A673 (cell line): ENCODE measurements at regions not wholly inside any gene's neighbourhood (a gene's known extent, or its start where the extent isn't known, plus 50 kb on each side); places are given as distances from the start of the nearest gene placed in this dataset.

Experiments
- BruUV-seq: library from RNA; stranded (reverse); fragments of 400-500 nt; replicated peaks from 2 replicates; lab custom pipeline; 2021; lab: Mats Ljungman, UMichigan
- CTCF ChIA-PET: fragments of 300-600 bp; sonication (Branson Sonifier 250); formaldehyde crosslinking; loops from one replicate; lab custom pipeline; 2022; ENCODE audit warnings: antibody characterized with exemption; lab: Charles Lee
- POLR2A ChIA-PET: fragments of 300-600 bp; sonication (Branson Sonifier 250); formaldehyde crosslinking; loops from one replicate; lab custom pipeline; 2022; ENCODE audit warnings: antibody characterized with exemption; ENCODE audit not compliant: low non-redundant PET; lab: Charles Lee
- DNase-seq: peaks from one replicate; pipeline ENCODE4 v3.0.0-alpha.2; 2015; ENCODE audit warnings: low spot score
- H3K27ac ChIP-seq: fragments of 200-600 bp; sonication (generic); 2 replicates; pipeline ENCODE4 v1.5.1; 2016; ENCODE audit warnings: mixed run types, low read depth, mild to moderate bottlenecking, mixed read lengths, antibody characterized with exemption, low read length; ENCODE audit not compliant: poor library complexity, severe bottlenecking
- H3K27me3 ChIP-seq: fragments of 200-600 bp; sonication (generic); replicated peaks from 2 replicates; pipeline ENCODE4 v1.6.1; 2017; ENCODE audit warnings: mixed run types, low read depth, mild to moderate bottlenecking, mixed read lengths, antibody characterized with exemption, low read length; ENCODE audit not compliant: insufficient read depth, poor library complexity
- H3K36me3 ChIP-seq: fragments of 200-600 bp; sonication (generic); 2 replicates; pipeline ENCODE4 v1.6.1; 2016; ENCODE audit warnings: mixed run types, mild to moderate bottlenecking, mixed read lengths, antibody characterized with exemption, low read length; ENCODE audit not compliant: insufficient read depth, poor library complexity, severe bottlenecking
- H3K4me1 ChIP-seq: fragments of 200-600 bp; sonication (generic); 2 replicates; pipeline ENCODE4 v1.6.1; 2017; ENCODE audit warnings: mixed run types, mild to moderate bottlenecking, mixed read lengths, antibody characterized with exemption, low read length; ENCODE audit not compliant: insufficient read depth, poor library complexity, severe bottlenecking
- H3K4me3 ChIP-seq: fragments of 200-600 bp; sonication (generic); 2 replicates; pipeline ENCODE4 v1.5.1; 2016; ENCODE audit warnings: low read depth, mixed run types, mild to moderate bottlenecking, mixed read lengths, low read length; ENCODE audit not compliant: poor library complexity, severe bottlenecking
- H3K9me3 ChIP-seq: fragments of 200-600 bp; sonication (generic); 2 replicates; pipeline ENCODE4 v1.6.1; 2016; ENCODE audit warnings: mixed run types, low read depth, mild to moderate bottlenecking, mixed read lengths, antibody characterized with exemption, low read length; ENCODE audit not compliant: poor library complexity, severe bottlenecking
- EZH2 ChIP-seq: fragments of 200-600 bp; sonication (generic); IDR thresholded peaks from 2 replicates; pipeline ENCODE4 v1.6.1; 2017; ENCODE audit warnings: borderline replicate concordance, low read depth, mild to moderate bottlenecking, mixed read lengths, antibody characterized with exemption, low read length; ENCODE audit not compliant: poor library complexity, severe bottlenecking
- intact Hi-C: fragments of 100-400 bp; cut with micrococcal nuclease; formaldehyde crosslinking; loops from one replicate; pipeline ENCODE4 v1.10.0; 2022; ENCODE audit not compliant: unreplicated experiment
- TF ChIP-seq, protein P1 (sequence below): fragments of 300-800, 200-600 bp; sonication (generic); conservative IDR thresholded peaks from 2 replicates; pipeline ENCODE4 v1.5.1; 2017; ENCODE audit warnings: low read depth, mild to moderate bottlenecking, antibody characterized with exemption, low read length, moderate library complexity, mixed read lengths

- no peak for DNase-seq
- H3K4me1 ChIP-seq, result no peaks in the 10 kb centered on the region
- H3K27ac ChIP-seq, result no peak overlapping the region
- no peaks in the 10 kb centered on the region for H3K36me3 ChIP-seq
- ChIA-PET CTCF (interaction anchor here (0.7 kb wide), 1 partner anchor 529 kb away, joined by 4 read pairs; no protein-coding TSS in a partner anchor), POLR2A (interaction anchor here (0.7 kb wide), 1 partner anchor 843 kb away, joined by 13 read pairs; no protein-coding TSS in a partner anchor)
- BruUV-seq, result no TSS peak
- TF ChIP-seq, protein P1, sequence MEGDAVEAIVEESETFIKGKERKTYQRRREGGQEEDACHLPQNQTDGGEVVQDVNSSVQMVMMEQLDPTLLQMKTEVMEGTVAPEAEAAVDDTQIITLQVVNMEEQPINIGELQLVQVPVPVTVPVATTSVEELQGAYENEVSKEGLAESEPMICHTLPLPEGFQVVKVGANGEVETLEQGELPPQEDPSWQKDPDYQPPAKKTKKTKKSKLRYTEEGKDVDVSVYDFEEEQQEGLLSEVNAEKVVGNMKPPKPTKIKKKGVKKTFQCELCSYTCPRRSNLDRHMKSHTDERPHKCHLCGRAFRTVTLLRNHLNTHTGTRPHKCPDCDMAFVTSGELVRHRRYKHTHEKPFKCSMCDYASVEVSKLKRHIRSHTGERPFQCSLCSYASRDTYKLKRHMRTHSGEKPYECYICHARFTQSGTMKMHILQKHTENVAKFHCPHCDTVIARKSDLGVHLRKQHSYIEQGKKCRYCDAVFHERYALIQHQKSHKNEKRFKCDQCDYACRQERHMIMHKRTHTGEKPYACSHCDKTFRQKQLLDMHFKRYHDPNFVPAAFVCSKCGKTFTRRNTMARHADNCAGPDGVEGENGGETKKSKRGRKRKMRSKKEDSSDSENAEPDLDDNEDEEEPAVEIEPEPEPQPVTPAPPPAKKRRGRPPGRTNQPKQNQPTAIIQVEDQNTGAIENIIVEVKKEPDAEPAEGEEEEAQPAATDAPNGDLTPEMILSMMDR, result no peak
- TF ChIP-seq EZH2, result no peak
- no peaks in the 10 kb centered on the region for H3K27me3 ChIP-seq
- H3K4me3 ChIP-seq, result no peak overlapping the region
- intact Hi-C loops, result loop anchor here (10.0 kb wide), 1 partner anchor 331 kb away; no protein-coding TSS in a partner anchor
- H3K9me3 ChIP-seq, result no peaks in the 10 kb centered on the region
Measured at GRCh38 chr14:95426116-95426475, 90.4 kb downstream of the SYNE3 start.

- no peak overlapping the region for H3K27ac ChIP-seq
- no TSS peak for BruUV-seq
- H3K9me3 ChIP-seq, result no peaks in the 10 kb centered on the region
- H3K36me3 ChIP-seq, result no peaks in the 10 kb centered on the region
- no peak for DNase-seq
- POLR2A ChIA-PET, result no interaction called here
- H3K27me3 ChIP-seq, result no peaks in the 10 kb centered on the region
- no peak for TF ChIP-seq EZH2
- TF ChIP-seq, protein P1, result no peak
- CTCF ChIA-PET, result no interaction called here
- intact Hi-C loops, result loop anchor here (10.0 kb wide), 1 partner anchor 331 kb away; no protein-coding TSS in a partner anchor
- no peak overlapping the region for H3K4me3 ChIP-seq
- no peaks in the 10 kb centered on the region for H3K4me1 ChIP-seq
Measured at GRCh38 chr14:95425369-95426115, 90.9 kb downstream of the SYNE3 start.

- CTCF ChIA-PET, result interaction anchor here (0.7 kb wide), 1 partner anchor 9 kb away, joined by 3 read pairs; no protein-coding TSS in a partner anchor
- no peak overlapping the region for H3K4me3 ChIP-seq
- no TSS peak for BruUV-seq
Measured at GRCh38 chr14:95424529-95424928, 91.9 kb downstream of the SYNE3 start.

More at GRCh38 chr14:95424529-95424928, 91.9 kb downstream of the SYNE3 start:
- no peaks in the 10 kb centered on the region for H3K4me1 ChIP-seq
- intact Hi-C loops, result loop anchor here (10.0 kb wide), 1 partner anchor 330 kb away; no protein-coding TSS in a partner anchor
- TF ChIP-seq, protein P1, result no peak
- no peak for TF ChIP-seq EZH2
- no peaks in the 10 kb centered on the region for H3K9me3 ChIP-seq
- H3K36me3 ChIP-seq, result no peaks in the 10 kb centered on the region
- POLR2A ChIA-PET, result no interaction called here
- no peaks in the 10 kb centered on the region for H3K27me3 ChIP-seq
- no peak overlapping the region for H3K27ac ChIP-seq
- DNase-seq, result no peak
